H1 (cell line): ENCODE measurements at regions not wholly inside any gene's neighbourhood (a gene's known extent, or its start where the extent isn't known, plus 50 kb on each side); places are given as distances from the start of the nearest gene placed in this dataset.

Experiments used
- CTCF ChIA-PET: fragments of 300-600 bp; sonication (Branson Sonifier 250); formaldehyde crosslinking; loops from one replicate; lab custom pipeline; 2021; ENCODE audit not compliant: partially characterized antibody; lab: Charles Lee
- POLR2A ChIA-PET: fragments of 300-600 bp; sonication (Branson Sonifier 250); formaldehyde crosslinking; loops from one replicate; lab custom pipeline; 2021; ENCODE audit warnings: inconsistent platforms; ENCODE audit not compliant: partially characterized antibody; lab: Charles Lee
- DNase-seq, 2 experiments: peaks; one replicate each; pipeline versions ENCODE4 v3.0.0 to v3.0.0-alpha.2; 2010 to 2022; ENCODE audit warnings: low spot score in 2 of 2, low read depth in 1 of 2, mixed read lengths in 1 of 2
- FAIRE-seq: peaks from 2 replicates; lab custom pipeline; 2011; peaks lifted over from hg19 to GRCh38; lab: Jason Lieb, UNC
- H2AFZ ChIP-seq: 2 replicates; pipeline ENCODE4 v1.8.1; 2012; ENCODE audit warnings: low read length, inconsistent platforms
- H2AK5ac ChIP-seq: 2 replicates; pipeline ENCODE4 v1.6.1; 2013; ENCODE audit warnings: low read depth, low read length
- H2BK120ac ChIP-seq: replicated peaks from 2 replicates; pipeline ENCODE3; 2013; ENCODE audit warnings: low read depth, low read length, inconsistent platforms
- H2BK12ac ChIP-seq: 2 replicates; pipeline ENCODE4 v1.6.1; 2013; ENCODE audit warnings: low read depth, low read length
- H2BK15ac ChIP-seq: 2 replicates; pipeline ENCODE4 v1.6.1; 2013; ENCODE audit warnings: low read length
- H2BK20ac ChIP-seq: 2 replicates; pipeline ENCODE4 v1.6.1; 2013; ENCODE audit warnings: low read length
- H2BK5ac ChIP-seq: 2 replicates; pipeline ENCODE4 v1.6.1; 2013; ENCODE audit warnings: low read depth, low read length
- H3K14ac ChIP-seq: 2 replicates; pipeline ENCODE4 v1.6.1; 2013; ENCODE audit warnings: inconsistent platforms; ENCODE audit not compliant: insufficient read length
- H3K18ac ChIP-seq: 2 replicates; pipeline ENCODE4 v1.6.1; 2013; ENCODE audit warnings: low read length; ENCODE audit errors: extremely low read depth
- H3K23ac ChIP-seq: 2 replicates; pipeline ENCODE4 v1.6.1; 2013; ENCODE audit warnings: inconsistent platforms; ENCODE audit not compliant: insufficient read length
- H3K23me2 ChIP-seq: 2 replicates; pipeline ENCODE4 v1.6.1; 2013; ENCODE audit warnings: low read depth, low read length
- H3K27ac ChIP-seq: 2 replicates; pipeline ENCODE4 v1.6.1; 2011; ENCODE audit warnings: low read depth, low read length, inconsistent platforms
- H3K27me3 ChIP-seq, 4 experiments: replicated peaks in 1 of 4; 1 replicate in 1 of 4; 2 replicates in 3 of 4; pipeline versions ENCODE4 v1.6.1 to v1.8.1; 2011 to 2013; ENCODE audit warnings: low read length in 3 of 4, mild to moderate bottlenecking in 3 of 4, inconsistent platforms in 2 of 4, mixed read lengths in 2 of 4, moderate library complexity in 1 of 4; ENCODE audit not compliant: control insufficient read depth in 3 of 4, insufficient read depth in 3 of 4; ENCODE audit errors: extremely low read depth in 1 of 4
- H3K36me3 ChIP-seq, 4 experiments: 2 replicates each; pipeline versions ENCODE4 v1.6.1 to v1.8.1; 2011 to 2013; ENCODE audit warnings: mild to moderate bottlenecking in 4 of 4, low read length in 3 of 4, moderate library complexity in 2 of 4, control low read depth in 1 of 4, inconsistent platforms in 1 of 4; ENCODE audit not compliant: insufficient read depth in 4 of 4, control insufficient read depth in 2 of 4
- H3K4ac ChIP-seq: replicated peaks from 2 replicates; pipeline ENCODE3; 2013; ENCODE audit warnings: low read length, low read depth, mixed read lengths, inconsistent platforms; ENCODE audit not compliant: insufficient read length
- H3K4me1 ChIP-seq, 4 experiments: replicated peaks in 1 of 4; 1 replicate in 1 of 4; 2 replicates in 3 of 4; pipeline versions ENCODE4 v1.6.1 to v1.8.1; 2011 to 2013; ENCODE audit warnings: low read length in 3 of 4, inconsistent platforms in 2 of 4, mixed read lengths in 1 of 4; ENCODE audit not compliant: insufficient read depth in 4 of 4, control insufficient read depth in 3 of 4
- H3K4me2 ChIP-seq, 2 experiments: 2 replicates each; pipeline versions ENCODE4 v1.6.1 to v1.8.1; 2011 to 2013; ENCODE audit warnings: low read depth in 2 of 2, low read length in 2 of 2, control low read depth in 1 of 2, inconsistent platforms in 1 of 2, mild to moderate bottlenecking in 1 of 2; ENCODE audit not compliant: insufficient read depth in 1 of 2
- H3K4me3 ChIP-seq, 4 experiments: fragments of 200-600, 300-600 bp in 1 of 4; sonication (generic), shearing (Covaris generic), sonication (Bioruptor Twin) in 1 of 4; 2 replicates each; pipeline versions ENCODE4 v1.5.1 to v1.8.1; 2011 to 2016; ENCODE audit warnings: low read length in 4 of 4, low read depth in 3 of 4, control low read depth in 2 of 4, inconsistent platforms in 2 of 4, mild to moderate bottlenecking in 2 of 4, mixed read lengths in 1 of 4, moderate library complexity in 1 of 4; ENCODE audit not compliant: insufficient read depth in 2 of 4; ENCODE audit errors: extremely low read depth in 1 of 4
- H3K56ac ChIP-seq: replicated peaks from 2 replicates; pipeline ENCODE3; 2013; ENCODE audit warnings: low read depth, mild to moderate bottlenecking, mixed read lengths, low read length, inconsistent platforms; ENCODE audit not compliant: insufficient read length
- H3K79me1 ChIP-seq: 2 replicates; pipeline ENCODE4 v1.6.1; 2013; ENCODE audit warnings: low read depth, low read length, control low read depth
- H3K79me2 ChIP-seq, 2 experiments: 2 replicates each; pipeline versions ENCODE4 v1.6.1 to v1.8.1; 2012 to 2013; ENCODE audit warnings: low read length in 2 of 2, mild to moderate bottlenecking in 2 of 2, inconsistent platforms in 1 of 2; ENCODE audit not compliant: insufficient read depth in 2 of 2, control insufficient read depth in 1 of 2
- H3K9ac ChIP-seq, 4 experiments: replicated peaks in 1 of 4; 1 replicate in 1 of 4; 2 replicates in 3 of 4; pipeline versions ENCODE4 v1.6.1 to v1.8.1; 2011 to 2013; ENCODE audit warnings: low read depth in 3 of 4, low read length in 3 of 4, control low read depth in 2 of 4, mild to moderate bottlenecking in 2 of 4, moderate library complexity in 2 of 4, inconsistent platforms in 1 of 4; ENCODE audit errors: extremely low read depth in 1 of 4
- H3K9me3 ChIP-seq, 2 experiments: 2 replicates each; pipeline versions ENCODE4 v1.6.1 to v1.8.1; 2012 to 2013; ENCODE audit warnings: mild to moderate bottlenecking in 2 of 2, moderate library complexity in 2 of 2, control low read depth in 1 of 2, inconsistent platforms in 1 of 2, low read depth in 1 of 2, low read length in 1 of 2, mixed read lengths in 1 of 2; ENCODE audit not compliant: insufficient read depth in 2 of 2
- H4K20me1 ChIP-seq, 2 experiments: replicated peaks in 1 of 2; 2 replicates each; pipeline versions ENCODE3 to v1.8.1; 2011 to 2013; ENCODE audit warnings: inconsistent platforms in 2 of 2, low read length in 2 of 2, mild to moderate bottlenecking in 1 of 2; ENCODE audit not compliant: insufficient read depth in 2 of 2, control insufficient read depth in 1 of 2
- H4K5ac ChIP-seq: 2 replicates; pipeline ENCODE4 v1.6.1; 2013; ENCODE audit warnings: low read length, low read depth, mixed read lengths, inconsistent platforms; ENCODE audit not compliant: insufficient read length
- H4K8ac ChIP-seq: 2 replicates; pipeline ENCODE4 v1.8.0; 2013; ENCODE audit warnings: mild to moderate bottlenecking, moderate library complexity, low read length, inconsistent platforms; ENCODE audit not compliant: insufficient read depth; ENCODE audit errors: extremely low read depth
- H4K91ac ChIP-seq: replicated peaks from 2 replicates; pipeline ENCODE3; 2013; ENCODE audit warnings: low read length, mixed read lengths, inconsistent platforms; ENCODE audit not compliant: insufficient read length
- ASH2L ChIP-seq: fragments of 200-600, 300-600 bp; sonication (generic); IDR thresholded peaks from one replicate; pipeline ENCODE4 v1.7.1; 2017; ENCODE audit warnings: low read length
- ATF3 ChIP-seq: IDR thresholded peaks from 2 replicates; pipeline ENCODE4 v1.6.1; 2011; ENCODE audit warnings: low read depth, mild to moderate bottlenecking, low read length; ENCODE audit not compliant: insufficient read depth
- BCL11A ChIP-seq, 2 experiments: IDR thresholded peaks; one replicate each; pipeline ENCODE4 v1.6.1; 2011; ENCODE audit warnings: low read depth in 2 of 2, low read length in 2 of 2, mild to moderate bottlenecking in 2 of 2
- EZH2 ChIP-seq: fragments of 200-600 bp; sonication (generic); IDR thresholded peaks from 2 replicates; pipeline ENCODE4 v1.7.1; 2012; ENCODE audit warnings: low read depth, mild to moderate bottlenecking, moderate library complexity, low read length, inconsistent platforms; ENCODE audit not compliant: severe bottlenecking
- GTF2F1 ChIP-seq: IDR thresholded peaks from 2 replicates; pipeline ENCODE4 v1.6.1; 2012; ENCODE audit warnings: low read depth, low read length, improper control_type of control experiment, borderline replicate concordance
- JUND ChIP-seq: IDR thresholded peaks from 2 replicates; pipeline ENCODE4 v1.6.1; 2011; ENCODE audit warnings: mild to moderate bottlenecking, improper control_type of control experiment, low read length
- KDM5A ChIP-seq: fragments of 200-600 bp; IDR thresholded peaks from 2 replicates; pipeline ENCODE4 v1.7.1; 2012; ENCODE audit warnings: mild to moderate bottlenecking, low read length, inconsistent platforms, mixed read lengths
- POLR2AphosphoS5 ChIP-seq: IDR thresholded peaks from 2 replicates; pipeline ENCODE4 v1.6.1; 2011; ENCODE audit warnings: low read depth, low read length
- RNF2 ChIP-seq: fragments of 200-900, 300-1000 bp; sonication (generic); IDR thresholded peaks from 2 replicates; pipeline ENCODE4 v1.7.1; 2016; ENCODE audit warnings: borderline replicate concordance, low read depth, mild to moderate bottlenecking, antibody characterized with exemption, low read length; ENCODE audit not compliant: poor library complexity, severe bottlenecking; ENCODE audit errors: missing control alignments
- SP1 ChIP-seq: IDR thresholded peaks from 2 replicates; pipeline ENCODE4 v1.6.1; 2011; ENCODE audit warnings: low read depth, low read length
- TAF1 ChIP-seq: IDR thresholded peaks from 2 replicates; pipeline ENCODE4 v1.6.1; 2011; ENCODE audit warnings: mild to moderate bottlenecking, low read depth, low read length
- WGBS, 2 experiments: shearing (Covaris generic) in 1 of 2; methylation state at CpG; one replicate each; pipeline versions ENCODE4 v1.1.6 to v1.1.7; 2013 to 2015; ENCODE audit warnings: low lambda C conversion rate in 2 of 2, mixed read lengths in 2 of 2, inconsistent platforms in 1 of 2, low coverage in 1 of 2, missing lambda C conversion rate in 1 of 2; ENCODE audit not compliant: insufficient replicate concordance in 2 of 2, insufficient coverage in 1 of 2, insufficient read length in 1 of 2; ENCODE audit errors: extremely low coverage in 1 of 2, missing lambda C conversion rate in 1 of 2; 5-methylcytosine and 5-hydroxymethylcytosine counted together

DNA sequence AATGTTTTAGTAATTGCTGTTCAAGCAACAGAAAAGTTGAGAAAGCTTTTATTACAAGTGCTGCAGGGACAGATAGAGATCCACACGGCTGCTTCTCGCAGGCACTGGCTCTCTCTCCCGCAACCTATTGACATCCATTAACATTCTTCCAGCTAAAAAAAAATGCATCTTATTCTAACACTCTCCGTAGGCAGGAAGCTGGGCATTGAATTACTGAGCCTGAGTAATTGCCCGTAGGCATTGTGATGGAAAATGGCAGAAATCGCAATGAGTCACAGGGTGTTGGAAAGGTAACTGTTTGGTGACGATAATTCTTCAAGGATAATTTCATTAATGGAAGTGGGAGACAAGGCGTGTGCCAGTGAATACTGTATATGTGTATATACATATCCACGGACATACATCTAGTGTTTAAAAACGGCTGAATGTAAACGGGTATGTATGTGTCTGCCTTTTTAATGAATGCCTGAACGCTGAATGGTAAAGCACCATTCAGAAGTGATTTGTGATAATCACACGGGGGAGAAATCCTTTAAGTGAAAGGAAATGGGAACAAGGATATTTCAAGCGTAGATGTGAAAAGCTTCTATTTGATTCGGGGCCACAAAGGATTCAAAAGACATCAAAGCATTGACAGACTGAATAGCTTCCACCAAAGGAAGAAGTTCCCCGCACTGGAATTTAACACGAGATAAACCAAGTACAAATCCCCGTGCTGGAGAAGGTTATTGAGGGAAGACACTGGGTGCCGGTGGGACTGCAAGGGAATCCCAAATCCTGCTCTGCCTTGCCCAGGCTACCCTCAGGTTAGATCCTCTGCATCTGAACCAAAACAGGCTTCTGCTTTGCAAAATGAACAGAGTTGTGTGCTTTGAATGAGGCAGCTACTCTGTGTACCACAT lies 567.2 kb downstream of the NPHP4 start:
- Histone ChIP-seq H3K4me3 (peak overlapping the region in 3 of 4 experiments; percentile 7 to 19 (median 11); a peak in 4 of 8 replicates), H3K27ac (no peak overlapping the region), H2BK15ac (no peak overlapping the region), H3K27me3 (peaks cover 0 to 3% (median 0%) of the 10 kb centered on the region in 4 experiments; a peak in 2 of 7 replicates), H3K14ac (no peak overlapping the region), H4K91ac (peak overlapping the region; percentile 37), H3K9me3 (no peaks in the 10 kb centered on the region), H3K18ac (no peak overlapping the region), H3K23ac (no peak overlapping the region), H4K5ac (no peak overlapping the region), H3K36me3 (no peaks in the 10 kb centered on the region), H3K9ac (no peak overlapping the region), H3K79me2 (no peaks in the 10 kb centered on the region), H3K4me1 (peaks cover 6 to 24% (median 15%) of the 10 kb centered on the region in 4 experiments), H3K4ac (no peak overlapping the region), H2BK5ac (peak overlapping the region; percentile 82; the same call in 1 of the 2 replicates), H2AK5ac (no peak overlapping the region), H3K79me1 (no peaks in the 10 kb centered on the region), H2BK120ac (peak overlapping the region; percentile 35), H2AFZ (no peak overlapping the region), H2BK20ac (peak overlapping the region; percentile 87; the same call in 1 of the 2 replicates), H3K23me2 (no peaks in the 10 kb centered on the region; the same call in 1 of the 2 replicates), H4K8ac (no peak overlapping the region), H3K56ac (no peak overlapping the region), H4K20me1 (no peaks in the 10 kb centered on the region), H3K4me2 (peak overlapping the region; percentile 50 to 67), H2BK12ac (peak overlapping the region; percentile 22; the same call in 1 of the 2 replicates)
- POLR2A ChIA-PET, result no interaction called here
- peak; percentile 65 for FAIRE-seq
- WGBS, 2 experiments, result 24% methylated on average over 19 of the region's 19 CpGs; no CpG with 5 or more reads in 1 of the 2 experiments
- CTCF ChIA-PET, result interaction anchor here (0.8 to 1.3 kb wide), 3 partner anchors 12 to 145 kb away, joined by 3 read pairs; no protein-coding TSS in a partner anchor
- DNase-seq, result peak in 1 of 2 experiments; percentile 27
- TF ChIP-seq EZH2, result no peak
- no peak for TF ChIP-seq POLR2AphosphoS5
- no peak for TF ChIP-seq KDM5A
- TF ChIP-seq BCL11A (IDR thresholded peaks at IDR 0.05; ENCODE audit: low read depth in 2 of 2, low read length in 2 of 2), result no peak
- TF ChIP-seq TAF1, result no peak
- no peak for TF ChIP-seq ASH2L
- TF ChIP-seq SP1, result 0 out of 2 replicates have a peak, but pooled peaks have one; percentile 17
- no peak for TF ChIP-seq RNF2
- TF ChIP-seq GTF2F1, result no peak
- TF ChIP-seq ATF3, result no peak
- TF ChIP-seq JUND, result peak; percentile 21; the same call in 1 of the 2 replicates
